ENCODE measurements at regions not wholly inside any gene's neighbourhood (a gene's known extent, or its start where the extent isn't known, plus 50 kb on each side); places are given as distances from the start of the nearest gene placed in this dataset.

- Mint-ChIP-seq H3K27ac (no peak overlapping the region), H3K36me3 (ENCODE audit: insufficient read depth in 1 of 3, low read depth in 3 of 3) (no peaks in the 10 kb centered on the region), H3K9me3 (no peaks in the 10 kb centered on the region; a peak in 1 of 5 replicates), H3K4me3 (no peak overlapping the region), H3K27me3 (ENCODE audit: low read depth) (no peaks in the 10 kb centered on the region), H3K4me1 (no peaks in the 10 kb centered on the region)
- Histone ChIP-seq H3K18ac (ENCODE audit: insufficient read length, low read depth, low read length) (no peak overlapping the region), H4K20me1 (ENCODE audit: control insufficient read depth, insufficient read depth, insufficient read length) (no peaks in the 10 kb centered on the region), H3K79me2 (ENCODE audit: insufficient read depth, low read length) (no peaks in the 10 kb centered on the region), H2AFZ (ENCODE audit: low read length) (no peak overlapping the region), H3K56ac (ENCODE audit: insufficient read length, low read depth, low read length) (no peak overlapping the region), H4K91ac (ENCODE audit: insufficient read length, low read depth, low read length) (no peak overlapping the region), H2BK120ac (ENCODE audit: low read depth, low read length, poor library complexity, severe bottlenecking) (no peak overlapping the region), H3K79me1 (ENCODE audit: insufficient read depth, low read depth, low read length, poor library complexity, severe bottlenecking) (no peaks in the 10 kb centered on the region), H3T11ph (ENCODE audit: low read length) (no peak overlapping the region), H3K4me1 (ENCODE audit: insufficient read depth, low read length) (no peaks in the 10 kb centered on the region), H3K4ac (ENCODE audit: low read depth, low read length) (no peak overlapping the region), H2AK5ac (ENCODE audit: insufficient read length, low read length) (no peak overlapping the region), H2BK15ac (ENCODE audit: low read depth, low read length) (no peak overlapping the region), H3K9me3 (ENCODE audit: control insufficient read depth, low read depth, low read length) (no peaks in the 10 kb centered on the region), H2BK20ac (ENCODE audit: low read depth, low read length, poor library complexity, severe bottlenecking) (no peak overlapping the region), H3K23ac (ENCODE audit: insufficient read length, low read depth, low read length) (no peak overlapping the region), H4K5ac (ENCODE audit: insufficient read length, low read depth, low read length) (no peak overlapping the region), H2BK12ac (ENCODE audit: insufficient read length, low read depth, low read length) (no peak overlapping the region), H3K4me2 (ENCODE audit: insufficient read depth, insufficient read length, low read length) (no peak overlapping the region), H3K14ac (ENCODE audit: insufficient read depth, low read length) (no peak overlapping the region), H4K8ac (replicated peaks; ENCODE audit: insufficient read length, low read depth, low read length) (no peak overlapping the region), H3K23me2 (ENCODE audit: insufficient read length, low read depth, low read length, poor library complexity, severe bottlenecking) (no peaks in the 10 kb centered on the region), H3K9ac (ENCODE audit: extremely low read depth, insufficient read length, low read length) (no peak overlapping the region), H2BK5ac (ENCODE audit: insufficient read length, low read length) (no peak overlapping the region), H3K27ac (ENCODE audit: insufficient read length, low read depth, low read length) (no peak overlapping the region), H3K27me3 (ENCODE audit: insufficient read depth, low read length) (no peaks in the 10 kb centered on the region)
- TF ChIP-seq CTCF (conservative IDR thresholded peaks at IDR 0.05) = no peak
- no peak for DNase-seq
- WGBS (ENCODE audit: extremely low coverage, insufficient read length, low lambda C conversion rate) = no CpG with 5 or more reads among the region's 2 CpGs
Measured at GRCh38 chr5:161975350-161975749, 92.2 kb upstream of the GABRG2 start.
